Activated T-cell treated with anti-CD3 and anti-CD28 coated beads, Interleukin-2, amount 50 U/mL, for 48 hours (primary cell): ENCODE measurements at regions not wholly inside any gene's neighbourhood (a gene's known extent, or its start where the extent isn't known, plus 50 kb on each side); places are given as distances from the start of the nearest gene placed in this dataset.

Experiments used
- DNase-seq, 2 experiments: peaks; one replicate each; pipeline ENCODE4 v3.0.0-alpha.2; 2020

DNA sequence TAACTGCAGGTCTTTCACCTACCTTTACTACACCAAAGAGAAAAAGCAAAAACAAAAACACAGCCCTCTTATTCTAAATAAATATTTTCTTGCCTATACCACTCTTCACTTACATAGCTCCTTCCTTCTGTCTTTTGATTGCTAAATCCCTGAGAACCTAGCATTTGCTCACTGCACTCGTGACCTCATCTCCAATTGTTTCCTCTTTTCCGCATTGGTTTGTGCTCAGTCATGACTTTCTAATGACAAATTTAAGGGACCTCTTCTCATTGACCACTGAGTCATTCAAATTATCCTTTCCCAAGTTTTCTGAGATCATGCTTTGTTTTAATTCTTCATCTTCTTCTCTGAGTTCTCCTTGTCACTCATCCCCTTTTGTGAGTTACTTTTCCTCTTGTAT lies 1697.1 kb downstream of the STIM2 start:
- DNase-seq = no peak

DNA sequence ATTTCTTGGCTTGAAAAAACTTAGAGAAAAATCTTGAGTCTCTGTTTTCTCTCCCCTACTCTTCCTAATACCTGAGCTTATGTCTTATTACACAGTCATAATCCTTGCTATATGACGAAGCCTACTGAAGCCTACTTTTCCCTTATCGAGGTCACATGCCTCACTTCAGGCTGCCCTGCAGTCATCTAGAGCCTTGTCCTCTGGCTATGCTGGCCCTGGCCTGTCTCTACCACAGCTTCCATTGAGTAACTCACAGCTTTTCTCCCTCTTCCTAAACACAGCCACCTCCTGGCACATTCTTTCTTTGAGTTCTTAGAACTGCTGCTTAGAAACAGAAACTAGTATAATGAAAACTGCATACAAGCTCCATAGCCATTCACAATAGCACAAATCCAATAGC lies 1698.3 kb downstream of the STIM2 start:
- no peak for DNase-seq

DNA sequence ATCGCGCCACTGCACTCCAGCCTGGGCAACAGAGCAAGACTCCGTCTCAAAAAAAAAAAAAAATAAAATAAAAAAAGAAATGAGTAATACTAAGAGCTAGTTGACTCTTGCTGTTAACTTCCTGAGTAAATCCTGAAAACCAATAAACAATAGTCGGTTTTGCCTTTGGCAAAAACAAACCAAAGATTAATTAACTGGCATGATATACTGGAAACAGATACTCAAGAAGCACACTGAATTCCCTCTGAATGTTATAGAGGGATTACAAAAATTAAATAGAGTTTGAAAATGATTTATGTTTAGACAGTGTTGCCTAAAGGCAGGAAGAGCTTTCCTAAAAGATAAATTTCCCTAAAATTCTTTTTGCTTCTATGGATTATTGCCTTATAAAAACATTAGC lies 1702.3 kb downstream of the STIM2 start:
- DNase-seq = no peak

- DNase-seq = no peak
These were observed 1704.8 kb downstream of the STIM2 start for GRCh38 chr4:28565396-28565795.

DNA sequence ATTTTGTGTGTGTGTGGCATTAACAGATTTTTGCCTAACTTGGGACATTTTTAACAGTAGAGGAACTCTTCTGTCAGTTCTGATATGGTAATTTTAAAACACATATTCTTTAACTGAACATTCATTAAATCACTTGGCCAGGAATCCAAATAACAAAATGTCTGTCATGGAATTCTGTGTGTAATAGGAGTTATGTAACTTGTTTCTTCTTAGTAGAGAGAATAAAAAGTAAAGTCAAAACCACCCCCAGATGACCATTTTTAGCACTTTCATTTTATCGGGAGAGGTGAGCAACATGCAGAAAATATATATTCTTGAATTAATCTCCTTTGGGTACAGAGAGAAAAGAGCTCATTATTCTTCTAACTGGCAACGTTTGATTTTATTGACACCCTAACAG lies 1740.3 kb downstream of the STIM2 start:
- DNase-seq = no peak

GRCh38 chr4:28621591-28621990 lies 1761.0 kb downstream of the STIM2 start:
- DNase-seq = no peak

DNA sequence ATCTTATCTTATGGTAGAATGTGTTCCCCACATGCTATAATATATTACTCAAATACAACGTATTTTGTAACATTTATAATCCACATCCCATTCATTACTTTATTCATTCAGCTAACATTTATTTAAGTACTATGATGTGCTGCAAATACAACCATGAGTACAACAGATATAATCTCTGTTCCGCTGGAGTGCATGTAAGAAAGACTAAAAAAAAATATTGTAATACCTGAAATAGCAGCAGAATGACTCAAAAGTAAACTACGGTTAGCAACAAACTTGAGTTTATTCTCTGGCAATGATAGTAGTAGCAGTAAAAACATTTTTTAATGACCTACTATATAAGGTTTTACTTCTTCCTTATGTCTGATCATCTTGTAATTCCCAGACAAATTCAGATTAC lies 1776.3 kb downstream of the STIM2 start:
- DNase-seq = no peak

DNA sequence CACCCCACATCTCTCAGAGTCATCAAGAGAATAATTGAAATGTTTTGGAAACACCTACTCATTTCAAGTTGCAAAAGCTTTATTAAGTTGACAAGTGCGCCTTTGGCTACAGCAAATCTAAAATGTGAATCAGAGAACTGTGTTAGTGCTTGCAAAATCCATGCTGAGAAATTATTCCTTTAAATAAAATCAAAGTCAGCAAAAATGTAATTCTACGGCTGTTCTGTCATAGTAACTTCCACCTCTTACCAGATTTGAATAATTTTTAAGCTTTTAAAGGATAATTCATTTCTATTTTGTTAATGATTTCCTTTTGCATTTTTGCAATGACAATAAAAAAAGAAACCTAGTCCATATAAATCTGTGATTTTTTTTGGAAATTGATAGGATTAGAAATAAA lies 1779.1 kb downstream of the STIM2 start:
- DNase-seq = no peak

DNA sequence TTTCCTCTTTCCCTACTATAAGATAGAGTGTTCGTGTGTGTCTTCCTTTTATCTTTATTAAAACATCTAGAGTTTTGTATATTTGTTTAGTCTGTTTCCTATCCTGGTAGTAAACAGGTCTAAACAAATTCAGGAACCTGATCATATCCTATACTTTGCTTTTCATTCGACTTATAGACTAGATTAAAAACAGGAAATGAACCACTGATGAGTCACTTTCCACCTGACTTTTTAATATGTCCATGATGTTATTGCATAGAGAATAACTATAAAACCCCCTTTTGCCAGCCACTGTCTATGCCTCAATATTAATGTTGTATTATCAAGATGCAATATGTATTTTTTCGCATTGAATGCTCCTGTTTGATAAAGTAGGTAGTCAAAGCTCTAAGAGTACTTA lies 1794.0 kb downstream of the STIM2 start:
- no peak for DNase-seq

GRCh38 chr4:28665306-28665705 lies 1804.7 kb downstream of the STIM2 start:
- no peak for DNase-seq

DNA sequence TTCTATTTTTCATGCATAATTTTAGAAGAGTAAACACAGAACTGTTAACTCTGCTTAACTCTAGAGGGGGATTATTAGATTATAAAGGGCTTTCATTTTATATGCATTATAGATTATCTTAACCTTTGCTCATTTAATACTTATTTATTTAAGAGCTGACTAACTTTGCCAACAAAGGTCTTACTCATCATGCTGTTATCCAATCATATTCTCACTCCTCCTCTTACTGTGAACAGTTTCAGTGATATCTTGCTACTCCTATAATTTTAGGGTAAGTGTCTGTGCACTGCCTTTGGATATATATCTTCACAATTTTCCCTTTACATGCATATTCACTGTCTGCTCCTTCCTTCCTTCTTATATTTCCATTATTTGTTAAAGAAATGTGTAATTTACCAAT lies 1814.9 kb downstream of the STIM2 start:
- no peak for DNase-seq

DNA sequence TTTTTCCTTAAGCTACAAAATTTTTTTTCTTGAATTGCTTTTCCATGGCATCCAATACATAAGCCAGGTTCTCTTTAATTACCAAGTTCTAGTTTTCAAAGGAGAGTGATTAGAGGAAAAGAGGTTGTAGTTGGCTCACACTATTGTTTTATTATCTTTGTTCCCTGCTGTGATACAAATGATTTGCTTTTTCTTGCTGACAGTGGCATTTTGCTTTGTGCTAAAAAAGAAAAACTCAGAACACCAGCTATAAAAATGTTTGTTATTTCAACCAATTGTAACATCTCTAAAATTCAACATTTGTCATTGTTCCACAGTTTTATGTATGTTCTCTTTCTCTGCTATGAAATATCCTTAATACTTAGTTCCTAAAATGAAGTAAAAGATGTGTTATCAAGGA lies 1817.2 kb downstream of the STIM2 start:
- DNase-seq = no peak

DNA sequence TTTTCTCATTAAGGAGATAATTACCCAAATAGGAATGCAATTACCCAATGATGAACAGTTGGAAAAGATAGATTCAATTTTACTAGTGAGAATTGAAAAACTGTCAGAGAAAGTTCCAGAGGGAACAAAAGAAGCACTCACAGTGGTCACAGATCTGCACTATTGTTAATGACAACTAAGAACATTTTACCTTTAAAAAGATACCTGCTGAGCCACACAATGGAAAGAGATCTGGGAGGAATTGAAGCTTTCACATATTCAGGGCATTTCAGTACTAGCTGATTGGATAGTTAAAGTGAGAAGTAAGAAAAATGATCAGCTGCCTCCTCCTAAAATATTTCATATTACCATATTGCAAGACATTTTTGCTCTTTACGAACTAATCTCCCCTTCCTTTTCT lies 1822.2 kb downstream of the STIM2 start:
- no peak for DNase-seq

DNA sequence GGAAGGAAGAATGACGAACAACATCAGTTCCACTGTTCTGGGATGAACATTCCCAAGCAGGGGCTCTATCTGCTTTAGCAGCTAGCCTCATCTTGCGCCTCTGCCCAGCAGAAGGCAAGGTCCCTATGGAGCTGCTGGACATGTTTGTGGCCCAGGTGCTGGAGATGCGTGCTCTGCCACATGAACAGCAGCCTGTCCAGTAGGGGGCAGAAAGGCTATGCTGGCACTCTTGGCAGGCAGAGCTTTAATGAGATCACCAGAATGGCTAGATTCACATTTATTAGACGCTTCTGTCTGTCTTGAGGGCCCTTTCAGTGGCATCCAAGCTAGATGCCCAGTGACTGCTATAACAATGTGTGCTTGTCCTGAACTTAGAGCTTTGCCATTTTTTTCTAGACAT lies 1826.0 kb downstream of the STIM2 start:
- DNase-seq = no peak

- no peak for DNase-seq
These were observed 1830.2 kb downstream of the STIM2 start for GRCh38 chr4:28690890-28691289.

DNA sequence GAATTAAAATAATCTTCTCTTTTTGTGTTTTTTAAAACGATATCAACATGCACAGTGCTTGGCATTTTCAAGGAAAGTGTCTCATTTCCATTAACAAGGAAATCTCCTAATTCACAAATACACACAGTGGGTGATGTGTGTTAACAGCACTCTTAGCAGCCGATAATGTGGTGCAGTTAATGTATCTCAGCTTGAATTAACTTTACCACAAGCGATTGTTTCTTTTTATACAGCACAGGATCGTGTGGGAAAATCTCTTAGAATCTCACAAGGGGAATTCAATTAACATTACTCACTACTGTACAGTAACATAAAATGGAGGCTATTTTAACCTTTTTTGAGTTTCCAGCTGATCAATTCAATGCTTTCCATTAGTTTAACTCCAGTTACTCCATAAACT lies 1841.9 kb downstream of the STIM2 start:
- DNase-seq = no peak

DNA sequence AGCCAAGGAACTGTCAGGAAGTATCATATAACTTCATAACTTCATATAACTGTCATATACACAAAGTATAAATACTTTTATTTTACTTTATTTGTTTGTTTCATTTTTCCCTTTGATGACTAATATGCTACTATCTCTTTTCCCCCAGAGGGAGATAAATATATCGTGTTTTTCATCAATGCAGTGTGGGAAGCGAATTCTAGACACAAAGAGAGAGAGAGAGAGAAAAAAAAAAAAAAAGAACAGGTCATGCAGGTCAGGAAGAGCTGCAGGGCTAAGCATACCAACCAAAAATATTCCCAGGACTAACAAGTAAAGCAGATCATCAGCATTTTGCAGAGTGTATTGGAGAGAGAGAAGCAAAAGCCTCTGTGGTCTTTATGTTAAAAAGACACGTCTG lies 1849.2 kb downstream of the STIM2 start:
- no peak for DNase-seq

DNA sequence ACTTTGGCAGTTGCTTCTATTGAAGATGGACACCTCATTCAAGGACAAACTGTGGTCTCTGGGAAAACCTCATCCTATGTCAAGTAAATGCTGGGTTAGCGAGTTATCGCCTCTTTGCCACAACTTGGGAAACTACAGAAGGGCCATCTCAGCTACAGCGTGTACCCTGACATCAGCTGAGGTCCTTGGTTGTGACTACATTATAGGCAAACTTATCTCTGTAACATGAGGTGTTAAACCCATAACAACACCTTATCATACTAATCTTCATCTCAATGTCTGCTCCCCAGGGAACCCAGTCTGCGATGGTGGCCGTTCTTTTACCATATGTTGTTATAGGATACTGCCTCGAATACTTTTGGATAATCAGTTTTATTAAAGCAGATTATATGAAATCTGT lies 1862.7 kb downstream of the STIM2 start:
- DNase-seq = no peak

GRCh38 chr4:28724239-28724638 lies 1863.6 kb downstream of the STIM2 start:
- DNase-seq = no peak

DNA sequence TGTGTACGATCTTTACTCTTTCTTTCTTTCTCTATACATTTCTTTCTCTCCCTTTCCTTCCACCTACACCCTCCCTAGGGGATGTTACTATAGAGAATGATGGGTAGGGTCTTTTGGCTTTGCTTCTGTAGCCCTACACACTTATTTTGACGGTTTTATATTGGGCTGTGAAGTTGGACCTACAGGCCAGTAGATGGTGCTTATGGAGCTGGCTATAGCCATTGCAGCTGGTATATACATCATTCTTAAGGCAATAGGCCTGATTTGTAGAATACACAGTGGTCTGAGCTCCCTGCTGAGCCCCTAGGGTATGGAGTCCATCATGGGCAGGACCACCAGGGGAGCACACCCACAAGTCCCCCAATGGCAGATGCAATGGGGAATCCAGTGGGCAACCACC lies 1869.7 kb downstream of the STIM2 start:
- no peak for DNase-seq

- DNase-seq = no peak
These were observed 1883.4 kb downstream of the STIM2 start for GRCh38 chr4:28744066-28744465.

DNA sequence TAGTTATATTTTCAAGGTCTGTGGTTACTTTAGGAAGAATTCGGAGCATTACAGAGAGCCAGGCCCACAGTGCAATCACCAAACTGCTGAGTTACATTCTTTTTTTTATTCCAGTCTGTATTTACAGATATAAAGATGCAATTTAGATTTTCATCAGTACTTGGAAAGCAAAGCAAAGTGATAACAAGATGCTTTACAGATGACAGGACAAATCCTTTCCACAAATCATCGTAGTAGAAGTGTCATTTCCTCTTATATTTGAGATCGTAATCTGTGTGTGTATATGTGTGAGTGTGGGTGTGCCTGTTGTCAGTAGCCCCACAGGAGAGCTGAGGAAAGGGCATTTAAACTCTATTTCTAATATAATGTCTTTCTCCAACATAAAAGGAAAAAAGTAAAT lies 1893.7 kb downstream of the STIM2 start:
- DNase-seq = no peak

- no peak for DNase-seq
These were observed 1894.4 kb downstream of the STIM2 start for GRCh38 chr4:28755081-28755480.

GRCh38 chr4:28759064-28759463 lies 1898.4 kb downstream of the STIM2 start:
- DNase-seq = no peak

DNA sequence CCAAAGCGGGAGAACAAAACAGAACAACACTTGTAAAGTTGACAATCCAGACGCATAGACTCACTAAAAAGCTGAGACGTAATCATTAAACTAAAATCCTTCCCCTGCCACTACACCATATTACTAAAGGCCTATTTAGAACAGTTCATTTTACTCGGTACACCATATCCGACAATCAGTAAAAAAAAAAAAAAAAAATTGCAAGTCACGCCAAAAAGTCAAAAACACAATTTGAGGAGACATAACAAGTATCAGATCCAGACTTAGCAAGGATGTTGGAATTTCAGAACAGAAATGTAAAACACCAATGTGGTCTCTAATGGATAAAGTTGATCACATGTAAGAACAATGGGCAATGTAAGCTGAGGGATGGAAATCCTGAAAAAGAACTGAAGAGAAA lies 1899.4 kb downstream of the STIM2 start:
- no peak for DNase-seq

GRCh38 chr4:28772066-28772465 lies 1911.4 kb downstream of the STIM2 start:
- DNase-seq = no peak
